ENCODE measurements at regions not wholly inside any gene's neighbourhood (a gene's known extent, or its start where the extent isn't known, plus 50 kb on each side); places are given as distances from the start of the nearest gene placed in this dataset.

- Histone ChIP-seq H3K9ac (ENCODE audit: low read length) (no peak overlapping the region), H3K27me3 (ENCODE audit: low read length) (no peaks in the 10 kb centered on the region), H3K4me3 (ENCODE audit: low read length) (no peak overlapping the region), H4K20me1 (ENCODE audit: insufficient read depth, low read depth, low read length) (no peaks in the 10 kb centered on the region), H3K79me2 (ENCODE audit: low read length) (no peaks in the 10 kb centered on the region), H3K36me3 (ENCODE audit: insufficient read depth, low read length) (no peaks in the 10 kb centered on the region), H3K9me3 (ENCODE audit: low read length) (no peaks in the 10 kb centered on the region), H2AFZ (ENCODE audit: low read length) (no peak overlapping the region), H3K4me2 (ENCODE audit: low read depth, low read length, poor library complexity, severe bottlenecking) (no peak overlapping the region), H3K9me2 (replicated peaks; ENCODE audit: insufficient read depth, low read length) (no peaks in the 10 kb centered on the region), H3K4me1 (ENCODE audit: low read length) (no peaks in the 10 kb centered on the region), H3K27ac (ENCODE audit: low read length) (no peak overlapping the region)
- DNase-seq: no peak
These were observed 228.9 kb upstream of the PITRM1 start for GRCh38 chr10:3401491-3401938.

DNA sequence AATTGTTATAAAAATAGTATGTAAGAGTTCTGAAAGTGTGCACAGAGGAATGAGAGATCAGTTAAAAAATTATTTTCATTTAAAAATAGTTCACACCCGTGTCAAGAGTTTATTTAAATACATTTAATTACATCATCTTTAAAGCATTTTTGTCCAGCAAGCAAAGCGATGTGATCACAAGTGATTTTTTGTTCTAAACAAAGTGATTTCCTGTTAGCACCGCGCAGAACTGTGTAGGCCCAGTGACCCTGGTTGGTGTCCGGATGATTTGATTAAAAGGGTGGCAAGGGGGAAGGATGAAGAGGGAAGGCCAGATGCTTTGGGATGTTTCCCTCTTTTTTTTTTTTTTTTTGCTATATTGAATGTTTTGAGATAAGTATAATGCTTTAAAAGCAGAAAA lies 227.8 kb upstream of the PITRM1 start:
- Histone ChIP-seq H3K9me3 (ENCODE audit: low read length) (no peaks in the 10 kb centered on the region), H3K4me1 (ENCODE audit: low read length) (no peaks in the 10 kb centered on the region), H3K9me2 (replicated peaks; ENCODE audit: insufficient read depth, low read length) (no peaks in the 10 kb centered on the region), H3K27me3 (ENCODE audit: low read length) (no peaks in the 10 kb centered on the region), H3K9ac (ENCODE audit: low read length) (no peak overlapping the region), H2AFZ (ENCODE audit: low read length) (no peak overlapping the region), H4K20me1 (ENCODE audit: insufficient read depth, low read depth, low read length) (no peaks in the 10 kb centered on the region), H3K27ac (ENCODE audit: low read length) (no peak overlapping the region), H3K79me2 (ENCODE audit: low read length) (no peaks in the 10 kb centered on the region), H3K4me2 (ENCODE audit: low read depth, low read length, poor library complexity, severe bottlenecking) (no peak overlapping the region), H3K36me3 (ENCODE audit: insufficient read depth, low read length) (no peaks in the 10 kb centered on the region), H3K4me3 (ENCODE audit: low read length) (no peak overlapping the region)
- DNase-seq: no peak

DNA sequence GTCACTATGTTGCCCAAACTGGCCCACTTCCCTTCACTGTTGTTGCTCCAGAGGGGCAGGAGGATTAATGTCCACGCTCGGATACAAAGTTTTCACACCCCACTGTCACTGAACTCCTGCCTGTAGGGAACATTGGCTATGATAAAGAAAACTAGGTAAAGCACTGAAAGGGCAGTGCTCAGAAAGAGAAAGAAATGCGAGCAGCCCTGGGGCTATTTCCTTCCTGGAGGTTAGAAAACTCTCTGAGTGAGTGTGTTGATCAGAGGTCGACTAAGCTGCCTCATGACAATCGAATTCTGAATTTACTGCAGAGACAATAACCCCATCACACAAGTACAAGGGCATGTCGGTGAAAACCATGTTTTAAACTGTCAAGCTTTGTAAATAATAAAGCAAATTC lies 227.2 kb upstream of the PITRM1 start:
- Histone ChIP-seq H3K9ac (ENCODE audit: low read length) (no peak overlapping the region), H3K4me1 (ENCODE audit: low read length) (no peaks in the 10 kb centered on the region), H3K79me2 (ENCODE audit: low read length) (no peaks in the 10 kb centered on the region), H3K27ac (ENCODE audit: low read length) (no peak overlapping the region), H4K20me1 (ENCODE audit: insufficient read depth, low read depth, low read length) (no peaks in the 10 kb centered on the region), H3K9me3 (ENCODE audit: low read length) (no peaks in the 10 kb centered on the region), H3K36me3 (ENCODE audit: insufficient read depth, low read length) (no peaks in the 10 kb centered on the region), H2AFZ (ENCODE audit: low read length) (no peak overlapping the region), H3K4me3 (ENCODE audit: low read length) (no peak overlapping the region), H3K9me2 (replicated peaks; ENCODE audit: insufficient read depth, low read length) (no peaks in the 10 kb centered on the region), H3K4me2 (ENCODE audit: low read depth, low read length, poor library complexity, severe bottlenecking) (no peak overlapping the region), H3K27me3 (ENCODE audit: low read length) (no peaks in the 10 kb centered on the region)
- DNase-seq: no peak

- Histone ChIP-seq H3K9me3 (ENCODE audit: low read length) (no peaks in the 10 kb centered on the region), H3K4me2 (ENCODE audit: low read depth, low read length, poor library complexity, severe bottlenecking) (no peak overlapping the region), H3K4me3 (ENCODE audit: low read length) (no peak overlapping the region), H4K20me1 (ENCODE audit: insufficient read depth, low read depth, low read length) (no peaks in the 10 kb centered on the region), H3K9me2 (replicated peaks; ENCODE audit: insufficient read depth, low read length) (no peaks in the 10 kb centered on the region), H3K4me1 (ENCODE audit: low read length) (no peaks in the 10 kb centered on the region), H2AFZ (ENCODE audit: low read length) (no peak overlapping the region), H3K36me3 (ENCODE audit: insufficient read depth, low read length) (no peaks in the 10 kb centered on the region), H3K79me2 (ENCODE audit: low read length) (no peaks in the 10 kb centered on the region), H3K27me3 (ENCODE audit: low read length) (no peaks in the 10 kb centered on the region), H3K9ac (ENCODE audit: low read length) (no peak overlapping the region), H3K27ac (ENCODE audit: low read length) (no peak overlapping the region)
- no peak for DNase-seq
These were observed 226.5 kb upstream of the PITRM1 start for GRCh38 chr10:3398825-3399646.

DNA sequence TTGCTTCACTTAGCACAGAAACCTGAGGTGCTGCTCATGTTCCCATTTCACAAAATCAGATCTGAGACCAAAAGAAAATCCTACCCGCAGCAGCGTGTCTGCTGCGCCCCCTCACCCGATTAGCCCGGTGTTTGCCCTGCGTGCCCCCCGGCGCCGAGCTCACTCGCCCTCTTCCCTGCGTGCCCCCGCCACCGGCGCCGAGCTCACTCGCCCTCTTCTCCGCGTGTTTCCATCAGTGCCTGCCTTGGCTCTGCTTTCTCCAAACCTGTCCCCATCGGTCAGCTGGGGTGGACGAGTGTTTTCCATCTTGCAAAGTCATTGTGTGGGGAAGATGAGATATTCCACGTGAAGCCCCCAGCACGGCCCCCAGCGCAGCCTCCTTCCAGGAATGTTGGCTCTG lies 225.3 kb upstream of the PITRM1 start:
- H3K9ac ChIP-seq (ENCODE audit: low read length): no peak overlapping the region
- no peak for DNase-seq
- no peaks in the 10 kb centered on the region for H3K79me2 ChIP-seq (ENCODE audit: low read length)
- no peaks in the 10 kb centered on the region for H3K36me3 ChIP-seq (ENCODE audit: insufficient read depth, low read length)
- no peak overlapping the region for H3K27ac ChIP-seq (ENCODE audit: low read length)
- no peaks in the 10 kb centered on the region for H4K20me1 ChIP-seq (ENCODE audit: insufficient read depth, low read depth, low read length)
- H3K27me3 ChIP-seq (ENCODE audit: low read length): no peaks in the 10 kb centered on the region
- no peak overlapping the region for H2AFZ ChIP-seq (ENCODE audit: low read length)
- no peaks in the 10 kb centered on the region for H3K4me1 ChIP-seq (ENCODE audit: low read length)
- no peaks in the 10 kb centered on the region for H3K9me2 ChIP-seq (replicated peaks; ENCODE audit: insufficient read depth, low read length)
- no peak overlapping the region for H3K4me3 ChIP-seq (ENCODE audit: low read length)
- no peaks in the 10 kb centered on the region for H3K9me3 ChIP-seq (ENCODE audit: low read length)
- no peak overlapping the region for H3K4me2 ChIP-seq (ENCODE audit: low read depth, low read length, poor library complexity, severe bottlenecking)

GRCh38 chr10:3397231-3397630 lies 224.6 kb upstream of the PITRM1 start:
- Histone ChIP-seq H3K4me2 (ENCODE audit: low read depth, low read length, poor library complexity, severe bottlenecking) (no peak overlapping the region), H3K27me3 (ENCODE audit: low read length) (no peaks in the 10 kb centered on the region), H3K9me2 (replicated peaks; ENCODE audit: insufficient read depth, low read length) (no peaks in the 10 kb centered on the region), H4K20me1 (ENCODE audit: insufficient read depth, low read depth, low read length) (no peaks in the 10 kb centered on the region), H3K9ac (ENCODE audit: low read length) (no peak overlapping the region), H3K27ac (ENCODE audit: low read length) (no peak overlapping the region), H3K4me1 (ENCODE audit: low read length) (no peaks in the 10 kb centered on the region), H2AFZ (ENCODE audit: low read length) (no peak overlapping the region), H3K4me3 (ENCODE audit: low read length) (no peak overlapping the region), H3K79me2 (ENCODE audit: low read length) (no peaks in the 10 kb centered on the region), H3K36me3 (ENCODE audit: insufficient read depth, low read length) (no peaks in the 10 kb centered on the region), H3K9me3 (ENCODE audit: low read length) (no peaks in the 10 kb centered on the region)
- no peak for DNase-seq

DNA sequence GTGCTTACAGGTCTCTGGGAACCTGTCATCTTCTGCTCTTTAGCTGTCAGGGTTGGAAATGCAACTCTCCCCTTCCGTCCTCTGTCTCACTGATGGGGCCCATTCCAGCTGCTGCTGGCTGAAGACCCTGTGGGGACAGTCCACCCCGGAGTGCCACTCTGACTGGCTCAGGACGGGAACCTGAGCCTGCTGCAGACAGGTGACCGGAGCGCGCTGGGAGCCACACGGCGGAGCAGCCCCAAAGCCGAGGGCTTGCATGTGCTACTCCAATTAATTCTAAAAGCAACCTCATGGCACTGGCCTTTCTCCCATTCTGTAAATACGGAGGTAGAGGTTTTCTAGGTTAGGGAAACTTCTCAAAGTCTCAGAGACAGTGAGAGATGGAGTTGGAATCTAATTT lies 223.5 kb upstream of the PITRM1 start:
- Histone ChIP-seq H4K20me1 (ENCODE audit: insufficient read depth, low read depth, low read length) (no peaks in the 10 kb centered on the region), H3K9me2 (replicated peaks; ENCODE audit: insufficient read depth, low read length) (no peaks in the 10 kb centered on the region), H3K27ac (ENCODE audit: low read length) (no peak overlapping the region), H3K4me2 (ENCODE audit: low read depth, low read length, poor library complexity, severe bottlenecking) (no peak overlapping the region), H2AFZ (ENCODE audit: low read length) (no peak overlapping the region), H3K4me1 (ENCODE audit: low read length) (no peaks in the 10 kb centered on the region), H3K9ac (ENCODE audit: low read length) (no peak overlapping the region), H3K79me2 (ENCODE audit: low read length) (no peaks in the 10 kb centered on the region), H3K36me3 (ENCODE audit: insufficient read depth, low read length) (no peaks in the 10 kb centered on the region), H3K4me3 (ENCODE audit: low read length) (no peak overlapping the region), H3K27me3 (ENCODE audit: low read length) (no peaks in the 10 kb centered on the region), H3K9me3 (ENCODE audit: low read length) (no peaks in the 10 kb centered on the region)
- DNase-seq: no peak

DNA sequence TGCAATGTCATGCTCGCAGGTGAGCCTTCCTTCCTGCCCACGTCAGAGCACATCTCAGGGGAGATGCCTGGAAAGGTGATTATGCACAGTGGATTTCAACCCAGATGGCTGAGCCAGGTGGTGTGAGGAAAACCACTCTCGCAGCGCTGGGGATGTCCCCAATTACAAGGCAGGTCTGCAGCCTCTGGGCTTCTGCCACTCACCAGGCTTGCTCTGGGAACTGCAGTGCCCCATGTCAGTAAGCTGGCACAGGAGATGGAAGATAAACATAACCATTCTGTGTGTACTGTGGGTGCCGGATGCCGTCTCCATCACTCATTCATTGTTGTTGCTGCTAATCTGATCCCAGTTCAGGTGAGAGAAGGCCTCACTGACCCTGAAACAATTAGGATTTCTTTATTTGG lies 222.9 kb upstream of the PITRM1 start:
- Histone ChIP-seq H3K79me2 (ENCODE audit: low read length) (no peaks in the 10 kb centered on the region), H3K4me1 (ENCODE audit: low read length) (no peaks in the 10 kb centered on the region), H3K9me2 (replicated peaks; ENCODE audit: insufficient read depth, low read length) (no peaks in the 10 kb centered on the region), H3K9ac (ENCODE audit: low read length) (no peak overlapping the region), H3K27ac (ENCODE audit: low read length) (no peak overlapping the region), H4K20me1 (ENCODE audit: insufficient read depth, low read depth, low read length) (no peaks in the 10 kb centered on the region), H3K9me3 (ENCODE audit: low read length) (no peaks in the 10 kb centered on the region), H2AFZ (ENCODE audit: low read length) (no peak overlapping the region), H3K4me2 (ENCODE audit: low read depth, low read length, poor library complexity, severe bottlenecking) (no peak overlapping the region), H3K27me3 (ENCODE audit: low read length) (no peaks in the 10 kb centered on the region), H3K4me3 (ENCODE audit: low read length) (no peak overlapping the region), H3K36me3 (ENCODE audit: insufficient read depth, low read length) (no peaks in the 10 kb centered on the region)
- no peak for DNase-seq

Data from Karpas-422 (cell line).